ENCODE measurements at regions not wholly inside any gene's neighbourhood (a gene's known extent, or its start where the extent isn't known, plus 50 kb on each side); places are given as distances from the start of the nearest gene placed in this dataset.

- TF ChIP-seq, protein P1, sequence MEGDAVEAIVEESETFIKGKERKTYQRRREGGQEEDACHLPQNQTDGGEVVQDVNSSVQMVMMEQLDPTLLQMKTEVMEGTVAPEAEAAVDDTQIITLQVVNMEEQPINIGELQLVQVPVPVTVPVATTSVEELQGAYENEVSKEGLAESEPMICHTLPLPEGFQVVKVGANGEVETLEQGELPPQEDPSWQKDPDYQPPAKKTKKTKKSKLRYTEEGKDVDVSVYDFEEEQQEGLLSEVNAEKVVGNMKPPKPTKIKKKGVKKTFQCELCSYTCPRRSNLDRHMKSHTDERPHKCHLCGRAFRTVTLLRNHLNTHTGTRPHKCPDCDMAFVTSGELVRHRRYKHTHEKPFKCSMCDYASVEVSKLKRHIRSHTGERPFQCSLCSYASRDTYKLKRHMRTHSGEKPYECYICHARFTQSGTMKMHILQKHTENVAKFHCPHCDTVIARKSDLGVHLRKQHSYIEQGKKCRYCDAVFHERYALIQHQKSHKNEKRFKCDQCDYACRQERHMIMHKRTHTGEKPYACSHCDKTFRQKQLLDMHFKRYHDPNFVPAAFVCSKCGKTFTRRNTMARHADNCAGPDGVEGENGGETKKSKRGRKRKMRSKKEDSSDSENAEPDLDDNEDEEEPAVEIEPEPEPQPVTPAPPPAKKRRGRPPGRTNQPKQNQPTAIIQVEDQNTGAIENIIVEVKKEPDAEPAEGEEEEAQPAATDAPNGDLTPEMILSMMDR (IDR thresholded peaks at IDR 0.05 in 2 of 3, conservative IDR thresholded peaks at IDR 0.05 in 1 of 3; ENCODE audit: control insufficient read depth in 2 of 3, extremely low read depth in 1 of 3, insufficient read depth in 1 of 3, low read depth in 3 of 3, low read length in 3 of 3), result no peak
- TF ChIP-seq POLR2A (IDR thresholded peaks at IDR 0.05; ENCODE audit: low read depth, low read length), result no peak
- no peak for TF ChIP-seq SMAD1 (IDR thresholded peaks at IDR 0.05; ENCODE audit: low read depth, partially characterized antibody)
- TF ChIP-seq FOXK2 (IDR thresholded peaks at IDR 0.05), result no peak
- TF ChIP-seq TCF12 (IDR thresholded peaks at IDR 0.05; ENCODE audit: low read depth, low read length), result no peak
- TF ChIP-seq, protein P2, sequence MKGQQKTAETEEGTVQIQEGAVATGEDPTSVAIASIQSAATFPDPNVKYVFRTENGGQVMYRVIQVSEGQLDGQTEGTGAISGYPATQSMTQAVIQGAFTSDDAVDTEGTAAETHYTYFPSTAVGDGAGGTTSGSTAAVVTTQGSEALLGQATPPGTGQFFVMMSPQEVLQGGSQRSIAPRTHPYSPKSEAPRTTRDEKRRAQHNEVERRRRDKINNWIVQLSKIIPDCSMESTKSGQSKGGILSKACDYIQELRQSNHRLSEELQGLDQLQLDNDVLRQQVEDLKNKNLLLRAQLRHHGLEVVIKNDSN (IDR thresholded peaks at IDR 0.05; ENCODE audit: borderline replicate concordance, extremely low read length, insufficient read depth, low read depth, low read length), result no peak
- no peak for TF ChIP-seq MTA2 (IDR thresholded peaks at IDR 0.05; ENCODE audit: low read depth)
- no peak for TF ChIP-seq NFYB (IDR thresholded peaks at IDR 0.05; ENCODE audit: insufficient read depth, low read depth, low read length)
These were observed 157.1 kb downstream of the FHIP1A start for GRCh38 chr4:151566053-151566452.
